Breast epithelium (tissue), 4 donors: ENCODE measurements at regions not wholly inside any gene's neighbourhood (a gene's known extent, or its start where the extent isn't known, plus 50 kb on each side); places are given as distances from the start of the nearest gene placed in this dataset.

Experiments used
- DNase-seq, 2 donors: peaks; one replicate each; pipeline ENCODE4 v3.0.0-alpha.2; 2019; ENCODE audit warnings: low spot score in 2 of 2
- H3K27ac ChIP-seq, 2 donors: fragments of 200-600 bp; sonication (generic) in 1 of 2; one replicate each; pipeline ENCODE4 v1.5.1; 2016 to 2019; ENCODE audit warnings: mild to moderate bottlenecking in 1 of 2
- H3K27me3 ChIP-seq, 2 donors: fragments of 200-600 bp; sonication (generic) in 1 of 2; one replicate each; pipeline versions ENCODE4 v1.5.1 to v1.6.0; 2017 to 2019; ENCODE audit warnings: control low read depth in 1 of 2, mild to moderate bottlenecking in 1 of 2
- H3K36me3 ChIP-seq: fragments of 200-600 bp; one replicate; pipeline ENCODE4 v1.5.1; 2019
- H3K4me1 ChIP-seq, 2 donors: fragments of 200-600 bp; sonication (generic); one replicate each; pipeline ENCODE4 v1.5.1; 2016 to 2019; ENCODE audit warnings: control low read depth in 1 of 2
- H3K4me3 ChIP-seq, 3 donors: fragments of 200-600 bp; sonication (generic); 1 replicate in 2 of 3; 2 replicates in 1 of 3; pipeline ENCODE4 v1.5.1; 2016 to 2019; ENCODE audit warnings: mild to moderate bottlenecking in 3 of 3, moderate library complexity in 2 of 3
- H3K9me3 ChIP-seq, 2 donors: fragments of 200-600 bp; sonication (generic) in 1 of 2; one replicate each; pipeline ENCODE4 v1.5.1; 2016 to 2019; ENCODE audit warnings: control low read depth in 1 of 2
- POLR2A ChIP-seq: fragments of 450-650 bp; IDR thresholded peaks from one replicate; pipeline ENCODE4 v1.6.1; 2016; ENCODE audit warnings: antibody characterized with exemption, mild to moderate bottlenecking, moderate library complexity
- POLR2AphosphoS5 ChIP-seq, 3 donors: sonication (generic); formaldehyde crosslinking; IDR thresholded peaks; one replicate each; pipeline ENCODE4 v1.6.1; 2017; ENCODE audit warnings: antibody characterized with exemption in 3 of 3
- intact Hi-C: fragments of 100-400 bp; cut with DNase I; formaldehyde crosslinking; loops from one replicate; pipeline ENCODE4 v1.15.1; 2023; ENCODE audit warnings: low total_unique reads
- TF ChIP-seq, protein P1 (sequence below), 3 donors: fragments of 450-650 bp; IDR thresholded peaks; one replicate each; pipeline ENCODE4 v1.5.1; 2016 to 2017; ENCODE audit warnings: antibody characterized with exemption in 3 of 3, mild to moderate bottlenecking in 3 of 3, moderate library complexity in 3 of 3

DNA sequence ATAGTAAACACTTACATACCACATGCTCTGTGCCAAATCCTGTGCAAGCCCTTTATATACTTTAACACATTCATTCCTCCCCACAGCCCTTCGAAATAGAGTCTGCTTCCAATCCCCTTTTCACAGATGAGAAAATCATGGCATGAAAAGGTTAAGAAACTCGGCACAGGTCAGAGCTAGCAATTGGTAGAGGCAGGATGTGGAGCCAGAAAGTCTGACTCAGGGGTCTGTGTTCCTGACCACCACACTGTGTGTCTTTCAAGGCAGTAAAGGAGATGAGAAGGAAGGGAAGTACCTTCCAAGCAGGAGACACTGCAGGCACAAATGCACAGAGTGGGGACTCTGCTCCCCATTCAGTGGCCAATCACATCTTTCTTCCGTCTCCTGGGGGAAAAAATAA is 61.1 kb downstream of the SCN11A start:
- Histone ChIP-seq H3K4me1 (no peaks in the 10 kb centered on the region), H3K4me3 (no peak overlapping the region), H3K36me3 (no peaks in the 10 kb centered on the region), H3K27ac (no peak overlapping the region), H3K9me3 (no peaks in the 10 kb centered on the region), H3K27me3 (no peaks in the 10 kb centered on the region)
- no peak for DNase-seq
- no peak for TF ChIP-seq POLR2AphosphoS5 (IDR thresholded peaks at IDR 0.05)
- TF ChIP-seq POLR2A: no peak
- TF ChIP-seq, protein P1, sequence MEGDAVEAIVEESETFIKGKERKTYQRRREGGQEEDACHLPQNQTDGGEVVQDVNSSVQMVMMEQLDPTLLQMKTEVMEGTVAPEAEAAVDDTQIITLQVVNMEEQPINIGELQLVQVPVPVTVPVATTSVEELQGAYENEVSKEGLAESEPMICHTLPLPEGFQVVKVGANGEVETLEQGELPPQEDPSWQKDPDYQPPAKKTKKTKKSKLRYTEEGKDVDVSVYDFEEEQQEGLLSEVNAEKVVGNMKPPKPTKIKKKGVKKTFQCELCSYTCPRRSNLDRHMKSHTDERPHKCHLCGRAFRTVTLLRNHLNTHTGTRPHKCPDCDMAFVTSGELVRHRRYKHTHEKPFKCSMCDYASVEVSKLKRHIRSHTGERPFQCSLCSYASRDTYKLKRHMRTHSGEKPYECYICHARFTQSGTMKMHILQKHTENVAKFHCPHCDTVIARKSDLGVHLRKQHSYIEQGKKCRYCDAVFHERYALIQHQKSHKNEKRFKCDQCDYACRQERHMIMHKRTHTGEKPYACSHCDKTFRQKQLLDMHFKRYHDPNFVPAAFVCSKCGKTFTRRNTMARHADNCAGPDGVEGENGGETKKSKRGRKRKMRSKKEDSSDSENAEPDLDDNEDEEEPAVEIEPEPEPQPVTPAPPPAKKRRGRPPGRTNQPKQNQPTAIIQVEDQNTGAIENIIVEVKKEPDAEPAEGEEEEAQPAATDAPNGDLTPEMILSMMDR (IDR thresholded peaks at IDR 0.05): no peak
- intact Hi-C loops: no loop called here

DNA sequence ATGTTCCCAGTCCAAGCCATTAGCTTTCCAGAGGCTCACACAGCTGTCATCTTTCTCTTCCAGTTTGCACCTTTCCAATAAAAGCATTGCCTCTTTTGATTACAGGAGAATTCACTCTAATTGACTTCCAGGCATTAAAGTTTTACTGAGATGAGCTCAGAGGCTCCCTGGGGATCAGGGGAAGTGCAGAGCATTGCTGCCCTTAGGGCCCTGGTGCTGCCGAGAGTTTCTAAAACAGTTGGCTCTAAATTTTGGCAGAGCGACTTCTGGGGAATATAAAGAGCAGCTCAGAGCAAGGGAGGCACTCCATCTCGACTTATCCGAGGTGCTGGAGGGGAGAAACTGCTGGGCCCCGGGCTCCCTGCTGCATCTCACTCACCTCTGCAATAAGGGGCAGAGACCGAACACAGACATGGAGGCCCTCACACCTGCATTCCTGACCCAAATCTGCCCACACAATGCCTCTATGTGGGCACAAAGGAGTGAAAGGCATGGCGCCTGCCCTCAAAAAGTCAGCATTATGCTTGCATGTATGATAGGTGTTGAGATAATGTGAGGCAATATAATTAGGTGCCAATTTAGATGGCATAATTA is 61.7 kb downstream of the SCN11A start:
- Histone ChIP-seq H3K4me1 (no peaks in the 10 kb centered on the region), H3K36me3 (no peaks in the 10 kb centered on the region), H3K4me3 (no peak overlapping the region), H3K9me3 (no peaks in the 10 kb centered on the region), H3K27me3 (no peaks in the 10 kb centered on the region), H3K27ac (no peak overlapping the region)
- intact Hi-C loops: no loop called here
- DNase-seq: no peak
- TF ChIP-seq, protein P1 (IDR thresholded peaks at IDR 0.05): no peak
- TF ChIP-seq POLR2A (no peak), POLR2AphosphoS5 (IDR thresholded peaks at IDR 0.05) (no peak)

GRCh38 chr3:38988955-38989354 is 62.8 kb downstream of the SCN11A start:
- no peaks in the 10 kb centered on the region for H3K4me1 ChIP-seq
- intact Hi-C loops: no loop called here
- H3K36me3 ChIP-seq: no peaks in the 10 kb centered on the region
- TF ChIP-seq POLR2AphosphoS5 (IDR thresholded peaks at IDR 0.05): no peak
- TF ChIP-seq, protein P1 (IDR thresholded peaks at IDR 0.05): no peak
- no peak for TF ChIP-seq POLR2A
- H3K4me3 ChIP-seq: no peak overlapping the region
- H3K27me3 ChIP-seq: no peaks in the 10 kb centered on the region
- DNase-seq: no peak
- no peak overlapping the region for H3K27ac ChIP-seq
- no peaks in the 10 kb centered on the region for H3K9me3 ChIP-seq

DNA sequence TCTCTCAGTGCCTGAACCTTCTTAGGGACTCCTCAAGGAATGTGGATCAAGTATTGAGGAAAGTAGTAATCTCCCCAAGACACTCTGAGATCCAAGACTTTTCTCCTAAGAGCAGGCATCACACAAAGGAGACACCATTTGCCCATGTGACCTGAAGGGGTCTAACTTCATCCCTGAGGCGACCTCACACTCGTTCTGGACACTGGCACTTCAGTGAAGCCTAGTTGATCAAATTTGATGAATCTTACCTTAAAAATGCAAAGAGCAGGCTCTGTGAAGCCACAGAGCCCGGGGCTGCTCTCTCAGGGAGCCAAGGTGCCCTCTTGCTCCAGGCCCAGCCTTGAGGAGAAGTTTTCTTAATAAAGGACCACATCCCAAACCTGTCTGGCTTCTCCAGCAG is 64.3 kb downstream of the SCN11A start:
- Histone ChIP-seq H3K4me3 (no peak overlapping the region), H3K36me3 (no peaks in the 10 kb centered on the region), H3K4me1 (no peaks in the 10 kb centered on the region), H3K27ac (no peak overlapping the region), H3K9me3 (no peaks in the 10 kb centered on the region), H3K27me3 (no peaks in the 10 kb centered on the region)
- DNase-seq: no peak
- no peak for TF ChIP-seq POLR2A
- intact Hi-C loops: no loop called here

DNA sequence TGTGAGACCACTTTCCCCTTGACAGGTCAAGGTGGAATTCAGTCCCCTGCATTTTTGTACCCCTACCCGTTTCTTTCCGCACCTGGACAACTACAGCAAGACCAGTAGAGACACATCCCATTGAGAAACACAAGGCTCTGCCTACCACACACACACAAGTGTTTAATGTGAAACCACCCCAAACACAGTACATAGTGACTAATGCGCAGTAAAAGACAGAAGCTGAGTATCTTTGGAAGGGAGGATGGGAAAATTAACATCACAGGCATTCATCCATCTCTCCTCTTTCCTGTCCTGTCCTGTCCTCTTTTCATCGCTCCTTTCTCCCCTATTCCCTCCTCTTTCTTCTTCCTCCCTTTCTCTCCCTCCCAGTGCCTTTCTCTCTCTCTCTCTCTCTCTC is 64.8 kb downstream of the SCN11A start:
- no peak for DNase-seq
- no peaks in the 10 kb centered on the region for H3K4me1 ChIP-seq
- no peaks in the 10 kb centered on the region for H3K9me3 ChIP-seq
- no peaks in the 10 kb centered on the region for H3K27me3 ChIP-seq
- H3K4me3 ChIP-seq: no peak overlapping the region
- no peaks in the 10 kb centered on the region for H3K36me3 ChIP-seq
- intact Hi-C loops: no loop called here
- no peak overlapping the region for H3K27ac ChIP-seq
- TF ChIP-seq, protein P1 (IDR thresholded peaks at IDR 0.05): no peak
- TF ChIP-seq POLR2AphosphoS5 (IDR thresholded peaks at IDR 0.05) (no peak), POLR2A (no peak)

DNA sequence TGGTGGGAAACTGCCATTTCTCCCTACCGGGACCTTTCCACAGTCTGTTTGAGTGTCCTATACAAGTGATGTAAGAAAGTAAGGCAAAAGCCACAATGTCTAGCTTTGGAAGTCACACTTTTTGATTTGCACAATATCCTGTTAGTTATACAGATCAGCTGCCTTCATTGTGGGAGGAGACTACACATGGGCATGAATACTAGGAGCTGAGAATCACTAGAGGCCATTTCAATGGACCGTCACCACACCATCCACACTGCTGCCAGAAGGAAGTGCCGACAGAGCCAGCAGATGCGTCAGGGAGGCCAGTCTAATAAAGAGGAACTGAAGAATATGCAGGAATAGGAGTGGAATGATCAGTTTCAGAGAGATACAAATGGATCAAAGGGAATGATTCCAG is 65.8 kb downstream of the SCN11A start:
- no peak for DNase-seq
- intact Hi-C loops: no loop called here
- Histone ChIP-seq H3K27ac (no peak overlapping the region), H3K4me3 (no peak overlapping the region), H3K36me3 (no peaks in the 10 kb centered on the region), H3K9me3 (no peaks in the 10 kb centered on the region), H3K4me1 (no peaks in the 10 kb centered on the region), H3K27me3 (no peaks in the 10 kb centered on the region)
- TF ChIP-seq POLR2A: no peak
- TF ChIP-seq POLR2AphosphoS5 (IDR thresholded peaks at IDR 0.05): no peak
- TF ChIP-seq, protein P1 (IDR thresholded peaks at IDR 0.05): no peak
